ENCODE measurements at regions not wholly inside any gene's neighbourhood (a gene's known extent, or its start where the extent isn't known, plus 50 kb on each side); places are given as distances from the start of the nearest gene placed in this dataset.

GRCh38 chr5:142428773-142429473, 104.1 kb upstream of the SPRY4 start:
- ChIA-PET POLR2A (interaction anchor here (0.6 to 1.3 kb wide), 2 partner anchors 8 to 14 kb away, joined by 3 to 5 read pairs; no protein-coding TSS in a partner anchor), CTCF (ENCODE audit: low intra/inter-chr PET ratio) (no interaction called here)
- Histone ChIP-seq H3K4me1 (replicated peaks in 1 of 2; ENCODE audit: control insufficient read depth in 2 of 2, insufficient read depth in 2 of 2, low read length in 2 of 2) (peaks cover 0 to 4% of the 10 kb centered on the region in 2 experiments; a peak in 4 of 5 replicates), H3K4me2 (ENCODE audit: insufficient read depth, low read length) (no peak overlapping the region), H3K27ac (ENCODE audit: extremely low read depth, low read depth, low read length) (no peak overlapping the region), H3K9ac (ENCODE audit: insufficient read depth in 1 of 2, low read depth in 2 of 2, low read length in 2 of 2) (no peak overlapping the region), H3K9me3 (replicated peaks; ENCODE audit: control insufficient read depth, insufficient read depth, low read depth, low read length) (no peaks in the 10 kb centered on the region), H4K20me1 (replicated peaks; ENCODE audit: control insufficient read depth, insufficient read depth, low read length) (no peaks in the 10 kb centered on the region), H3K9me1 (ENCODE audit: control insufficient read depth, insufficient read depth, low read length) (no peaks in the 10 kb centered on the region), H3K79me2 (ENCODE audit: control insufficient read depth, insufficient read depth, low read length) (no peaks in the 10 kb centered on the region), H3K4me3 (no peak overlapping the region), H3K36me3 (ENCODE audit: control insufficient read depth, insufficient read depth, low read length) (no peaks in the 10 kb centered on the region), H2AFZ (ENCODE audit: low read depth, low read length) (no peak overlapping the region), H3K27me3 (ENCODE audit: control insufficient read depth in 2 of 2, insufficient read depth in 2 of 2, low read length in 2 of 2) (peaks cover 0 to 17% of the 10 kb centered on the region in 2 experiments; a peak in 2 of 5 replicates)
- WGBS (ENCODE audit: insufficient coverage, low coverage, missing lambda C conversion rate) = 55% methylated on average over 8 of the region's 8 CpGs
- DNase-seq (ENCODE audit: extremely low read depth in 1 of 4, low spot score in 3 of 4) (no peak), FAIRE-seq (no peak), ATAC-seq (no peak)
- intact Hi-C loops (cut with micrococcal nuclease) (no loop called here), in situ Hi-C loops (cut with MboI) (no loop called here)
- TF ChIP-seq RBM25 (IDR thresholded peaks at IDR 0.05; ENCODE audit: low read depth, low read length, severe bottlenecking) (peak; percentile 28), TSC22D4 (tag; IDR thresholded peaks at IDR 0.05) (no peak), NKRF (IDR thresholded peaks at IDR 0.05; ENCODE audit: borderline replicate concordance) (no peak), ZFP36 (IDR thresholded peaks at IDR 0.05; ENCODE audit: low read depth, low read length, partially characterized antibody) (peak; percentile 95)
- no TSS peak for BruUV-seq (replicated peaks)

All from K562 (cell line).